Mesendoderm (in vitro differentiated cells): ENCODE measurements at regions not wholly inside any gene's neighbourhood (a gene's known extent, or its start where the extent isn't known, plus 50 kb on each side); places are given as distances from the start of the nearest gene placed in this dataset.
"Not testable (repeated sequence)": the region's sequence is repeated elsewhere in the genome, so short reads cannot be mapped to it uniquely, and the experiment has no call there.

Experiments used
- DNase-seq: peaks from one replicate; pipeline ENCODE4 v3.0.0; 2013
- H2AK5ac ChIP-seq: 2 replicates; pipeline ENCODE4 v1.6.1; 2013; ENCODE audit warnings: low read length, inconsistent platforms
- H2BK120ac ChIP-seq: 2 replicates; pipeline ENCODE4 v1.6.1; 2013; ENCODE audit warnings: low read depth, mild to moderate bottlenecking, low read length, moderate library complexity, mixed read lengths
- H2BK15ac ChIP-seq: replicated peaks from 2 replicates; pipeline ENCODE4 v1.6.1; 2013; ENCODE audit warnings: low read depth, mild to moderate bottlenecking, moderate library complexity
- H2BK5ac ChIP-seq: 2 replicates; pipeline ENCODE4 v1.6.1; 2013; ENCODE audit warnings: low read length, inconsistent platforms
- H3K18ac ChIP-seq: 2 replicates; pipeline ENCODE4 v1.6.1; 2013; ENCODE audit warnings: mild to moderate bottlenecking, low read length, mixed read lengths
- H3K23ac ChIP-seq: one replicate; pipeline ENCODE4 v1.6.1; 2013; ENCODE audit warnings: low read length
- H3K27ac ChIP-seq: 2 replicates; pipeline ENCODE4 v1.5.1; 2013; ENCODE audit warnings: low read depth, mild to moderate bottlenecking, inconsistent platforms, low read length, moderate library complexity
- H3K27me3 ChIP-seq: 2 replicates; pipeline ENCODE4 v1.6.1; 2013; ENCODE audit warnings: low read length, control low read depth, mild to moderate bottlenecking, inconsistent platforms; ENCODE audit not compliant: insufficient read depth, poor library complexity
- H3K36me3 ChIP-seq: 2 replicates; pipeline ENCODE4 v1.6.1; 2013; ENCODE audit warnings: low read length, inconsistent platforms; ENCODE audit not compliant: control insufficient read depth, insufficient read depth
- H3K4ac ChIP-seq: one replicate; pipeline ENCODE4 v1.6.1; 2013; ENCODE audit warnings: low read depth, mild to moderate bottlenecking, low read length, moderate library complexity
- H3K4me1 ChIP-seq: 2 replicates; pipeline ENCODE4 v1.6.1; 2013; ENCODE audit warnings: low read depth, low read length, inconsistent platforms; ENCODE audit not compliant: control insufficient read depth
- H3K4me2 ChIP-seq: 2 replicates; pipeline ENCODE4 v1.6.1; 2013; ENCODE audit warnings: low read length
- H3K4me3 ChIP-seq: 2 replicates; pipeline ENCODE4 v1.5.1; 2013; ENCODE audit warnings: mild to moderate bottlenecking, low read length
- H3K56ac ChIP-seq: one replicate; pipeline ENCODE4 v1.6.1; 2013; ENCODE audit warnings: low read length
- H3K79me1 ChIP-seq: 2 replicates; pipeline ENCODE4 v1.6.1; 2013; ENCODE audit warnings: low read length, inconsistent platforms
- H3K79me2 ChIP-seq: 2 replicates; pipeline ENCODE4 v1.6.1; 2013; ENCODE audit warnings: mild to moderate bottlenecking, low read length; ENCODE audit not compliant: control insufficient read depth, insufficient read depth
- H3K9ac ChIP-seq: 2 replicates; pipeline ENCODE4 v1.6.1; 2013; ENCODE audit warnings: low read length, inconsistent platforms
- H4K5ac ChIP-seq: one replicate; pipeline ENCODE4 v1.6.1; 2013; ENCODE audit warnings: low read length
- H4K8ac ChIP-seq: one replicate; pipeline ENCODE4 v1.6.1; 2013; ENCODE audit warnings: low read depth, mild to moderate bottlenecking, control low read depth, low read length, moderate library complexity
- WGBS: extraction: QIAGEN DNeasy Blood & Tissue Kit; methylation state at CpG from one replicate; pipeline ENCODE4 v1.1.7; 2013; ENCODE audit warnings: low lambda C conversion rate, missing lambda C conversion rate; ENCODE audit not compliant: insufficient coverage; ENCODE audit errors: extremely low coverage; 5-methylcytosine and 5-hydroxymethylcytosine counted together

DNA sequence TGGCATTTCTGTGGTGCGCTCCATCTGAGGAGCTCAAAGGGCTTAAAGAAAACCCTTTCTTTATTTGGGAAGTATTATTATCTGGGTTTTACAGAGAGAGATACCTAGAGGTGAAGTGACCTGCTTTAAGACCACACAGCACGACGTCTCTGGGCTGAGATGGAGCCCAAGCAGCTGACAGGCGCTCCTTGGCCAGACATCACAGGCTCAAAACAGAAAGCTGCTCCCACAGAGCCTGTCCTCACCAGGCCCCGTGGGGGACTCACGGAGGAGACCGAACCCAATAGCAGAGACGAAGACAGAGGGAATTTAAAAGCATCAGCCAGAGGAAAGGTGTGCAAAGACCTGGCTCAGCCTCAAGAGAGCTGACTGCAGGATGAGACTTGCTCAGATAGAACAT lies 175.9 kb upstream of the IRF2BP2 start:
- not testable (repeated sequence) for H3K36me3 ChIP-seq, H3K4ac ChIP-seq, H3K18ac ChIP-seq, H3K56ac ChIP-seq, H3K79me1 ChIP-seq, H3K79me2 ChIP-seq, H2AK5ac ChIP-seq, H3K9ac ChIP-seq, H3K4me3 ChIP-seq, H3K27me3 ChIP-seq, H3K27ac ChIP-seq, H3K23ac ChIP-seq, H2BK5ac ChIP-seq, H4K5ac ChIP-seq, H4K8ac ChIP-seq, H3K4me2 ChIP-seq, H3K4me1 ChIP-seq, H2BK120ac ChIP-seq, H2BK15ac ChIP-seq, DNase-seq
- no CpG with 5 or more reads among the region's 8 CpGs for WGBS

- H3K23ac ChIP-seq, H3K18ac ChIP-seq, H3K4me3 ChIP-seq, H2BK15ac ChIP-seq, DNase-seq, H3K56ac ChIP-seq, H3K27me3 ChIP-seq, H3K27ac ChIP-seq, H3K4me2 ChIP-seq, H4K5ac ChIP-seq, H2BK5ac ChIP-seq, H4K8ac ChIP-seq, H3K4me1 ChIP-seq, H2AK5ac ChIP-seq, H2BK120ac ChIP-seq, H3K79me1 ChIP-seq, H3K4ac ChIP-seq, H3K79me2 ChIP-seq, H3K36me3 ChIP-seq, H3K9ac ChIP-seq: not testable (repeated sequence)
- no CpG with 5 or more reads among the region's 9 CpGs for WGBS
Measured at GRCh38 chr1:234785471-234785919, 175.5 kb upstream of the IRF2BP2 start.

DNA sequence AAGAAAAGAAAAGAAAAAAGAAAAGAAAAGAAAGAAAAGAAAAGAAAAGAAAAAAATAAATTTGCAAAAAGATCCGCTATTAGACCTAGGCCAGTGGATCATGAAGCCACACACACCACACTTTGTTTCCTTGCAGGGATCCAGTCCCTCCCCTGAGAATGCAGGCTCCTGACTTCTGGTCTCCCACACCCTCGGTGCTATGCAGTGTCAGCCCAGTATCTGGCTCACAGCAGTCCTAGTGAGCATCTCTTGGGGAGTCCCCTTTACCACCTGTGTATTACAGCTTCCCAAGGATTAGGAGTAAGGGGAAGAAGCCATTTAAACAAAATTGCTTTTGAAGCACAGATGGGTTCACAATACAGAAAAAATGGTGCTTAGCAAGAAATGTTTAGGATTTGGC lies 174.1 kb upstream of the IRF2BP2 start:
- H3K4me3 ChIP-seq, H3K27ac ChIP-seq, H2AK5ac ChIP-seq: not testable (repeated sequence)

DNA sequence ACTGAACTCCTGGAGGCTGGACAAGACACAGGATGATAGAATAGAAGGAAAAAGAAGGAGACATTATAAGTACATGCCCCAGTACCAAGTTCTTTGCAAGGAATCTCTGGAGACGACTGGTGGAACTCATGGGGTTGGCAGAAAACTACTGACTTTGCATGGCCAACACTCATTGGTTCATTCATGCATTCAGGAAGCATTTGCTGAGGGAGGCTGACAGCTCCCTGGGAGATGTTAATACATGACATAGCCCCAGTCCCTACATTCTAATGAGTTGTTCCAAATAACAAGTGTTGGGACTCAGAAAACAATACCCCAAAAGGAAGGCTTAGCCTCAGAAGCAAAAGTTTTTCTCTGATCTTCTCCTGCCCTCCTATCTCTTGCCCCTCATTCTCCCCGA lies 172.8 kb upstream of the IRF2BP2 start:
- Histone ChIP-seq H3K79me2 (no peaks in the 10 kb centered on the region), H3K4me2 (no peak overlapping the region), H3K36me3 (no peaks in the 10 kb centered on the region), H4K5ac (no peak overlapping the region), H3K56ac (no peak overlapping the region), H3K4ac (no peak overlapping the region), H3K23ac (no peak overlapping the region), H3K4me3 (no peak overlapping the region), H3K18ac (no peak overlapping the region), H4K8ac (no peak overlapping the region), H3K4me1 (no peaks in the 10 kb centered on the region), H2BK5ac (no peak overlapping the region), H3K27me3 (no peaks in the 10 kb centered on the region), H2BK120ac (no peak overlapping the region), H2AK5ac (no peak overlapping the region), H3K9ac (no peak overlapping the region), H2BK15ac (no peak overlapping the region), H3K79me1 (no peaks in the 10 kb centered on the region), H3K27ac (no peak overlapping the region)
- DNase-seq, result peak; percentile 55
- WGBS, result no CpG with 5 or more reads among the region's 2 CpGs

More for the DNA sequence above, 174.1 kb upstream of the IRF2BP2 start:
- H3K4me2 ChIP-seq, H3K56ac ChIP-seq, H2BK5ac ChIP-seq, H3K79me1 ChIP-seq, H4K5ac ChIP-seq, H3K79me2 ChIP-seq, DNase-seq, H3K27me3 ChIP-seq, H3K4me1 ChIP-seq, H3K4ac ChIP-seq, H3K9ac ChIP-seq, H3K36me3 ChIP-seq, H3K23ac ChIP-seq, H2BK120ac ChIP-seq, H3K18ac ChIP-seq, H4K8ac ChIP-seq, H2BK15ac ChIP-seq: not testable (repeated sequence)
- WGBS, result no CpG with 5 or more reads among the region's 2 CpGs

DNA sequence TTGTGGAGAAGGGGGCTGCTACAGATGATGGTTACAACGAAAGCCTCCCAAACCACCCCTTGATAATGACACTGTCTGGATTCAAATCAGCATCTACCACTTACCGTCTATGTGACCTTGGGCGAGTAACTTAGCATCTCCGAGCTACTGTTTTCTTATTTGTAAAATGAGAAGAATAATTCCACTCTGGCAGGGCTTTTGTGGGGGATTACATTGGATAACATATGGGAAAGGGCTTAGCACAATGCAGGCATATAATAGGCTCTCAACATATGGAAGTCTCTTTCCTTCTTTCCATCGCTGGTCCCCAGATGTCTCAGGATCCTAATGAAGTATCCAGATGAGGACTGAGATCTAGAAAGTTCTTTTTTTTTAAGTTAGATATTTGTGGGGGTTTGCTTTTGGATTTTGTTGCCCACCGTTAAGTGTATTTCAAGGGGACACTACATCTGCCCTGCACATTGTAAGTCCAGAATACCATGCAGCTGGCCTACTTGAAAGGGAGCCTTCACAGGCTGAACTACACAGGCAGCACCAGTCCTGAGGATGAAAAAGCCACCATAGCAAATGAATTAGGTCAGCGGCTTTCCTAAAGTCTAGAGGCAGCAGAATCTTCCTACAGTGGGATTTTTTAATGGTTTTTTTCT lies 172.2 kb upstream of the IRF2BP2 start:
- no CpG with 5 or more reads among the region's 7 CpGs for WGBS
- no peak overlapping the region for H3K4ac ChIP-seq

More for the DNA sequence above, 172.2 kb upstream of the IRF2BP2 start:
- Histone ChIP-seq H3K79me2 (no peaks in the 10 kb centered on the region), H3K4me2 (no peak overlapping the region), H2BK15ac (no peak overlapping the region), H3K4me1 (no peaks in the 10 kb centered on the region), H3K23ac (no peak overlapping the region), H3K9ac (no peak overlapping the region), H3K4me3 (no peak overlapping the region), H3K36me3 (no peaks in the 10 kb centered on the region), H2BK120ac (no peak overlapping the region), H4K5ac (no peak overlapping the region), H3K27me3 (no peaks in the 10 kb centered on the region), H3K27ac (no peak overlapping the region), H3K56ac (no peak overlapping the region), H2AK5ac (no peak overlapping the region), H2BK5ac (no peak overlapping the region), H3K79me1 (no peaks in the 10 kb centered on the region), H4K8ac (no peak overlapping the region), H3K18ac (no peak overlapping the region)
- no peak for DNase-seq
